ENCODE measurements at regions not wholly inside any gene's neighbourhood (a gene's known extent, or its start where the extent isn't known, plus 50 kb on each side); places are given as distances from the start of the nearest gene placed in this dataset.

GRCh38 chr15:70189826-70190695, 92.3 kb upstream of the TLE3 start:
- no peaks in the 10 kb centered on the region; the same call in 1 of the 2 replicates for H3K4me1 ChIP-seq (ENCODE audit: control insufficient read depth, insufficient read depth, low read length)
- no peak overlapping the region for H3K4me3 ChIP-seq (ENCODE audit: low read depth, low read length)
- H3K9ac ChIP-seq (ENCODE audit: low read depth, low read length): no peak overlapping the region
- H3K36me3 ChIP-seq (ENCODE audit: control insufficient read depth, insufficient read depth, low read length): no peaks in the 10 kb centered on the region
- no peaks in the 10 kb centered on the region for H3K27me3 ChIP-seq (ENCODE audit: control insufficient read depth, insufficient read depth, low read length)
- no peak overlapping the region for H3K27ac ChIP-seq (ENCODE audit: low read depth, low read length)
- H3K9me3 ChIP-seq (ENCODE audit: control insufficient read depth, insufficient read depth, low read length): no peaks in the 10 kb centered on the region

GRCh38 chr15:70188286-70188685, 90.6 kb upstream of the TLE3 start:
- Histone ChIP-seq H3K27ac (ENCODE audit: low read depth, low read length) (no peak overlapping the region), H3K27me3 (ENCODE audit: control insufficient read depth, insufficient read depth, low read length) (no peaks in the 10 kb centered on the region), H3K4me1 (ENCODE audit: control insufficient read depth, insufficient read depth, low read length) (no peaks in the 10 kb centered on the region; the same call in 1 of the 2 replicates), H3K4me3 (ENCODE audit: low read depth, low read length) (no peak overlapping the region), H3K9ac (ENCODE audit: low read depth, low read length) (no peak overlapping the region), H3K36me3 (ENCODE audit: control insufficient read depth, insufficient read depth, low read length) (no peaks in the 10 kb centered on the region), H3K9me3 (ENCODE audit: control insufficient read depth, insufficient read depth, low read length) (no peaks in the 10 kb centered on the region)

GRCh38 chr15:70187331-70187730, 89.6 kb upstream of the TLE3 start:
- no peaks in the 10 kb centered on the region for H3K36me3 ChIP-seq (ENCODE audit: control insufficient read depth, insufficient read depth, low read length)
- H3K27ac ChIP-seq (ENCODE audit: low read depth, low read length): no peak overlapping the region
- H3K27me3 ChIP-seq (ENCODE audit: control insufficient read depth, insufficient read depth, low read length): no peaks in the 10 kb centered on the region
- no peaks in the 10 kb centered on the region for H3K9me3 ChIP-seq (ENCODE audit: control insufficient read depth, insufficient read depth, low read length)
- H3K4me1 ChIP-seq (ENCODE audit: control insufficient read depth, insufficient read depth, low read length): no peaks in the 10 kb centered on the region; the same call in 1 of the 2 replicates
- no peak overlapping the region for H3K4me3 ChIP-seq (ENCODE audit: low read depth, low read length)
- H3K9ac ChIP-seq (ENCODE audit: low read depth, low read length): no peak overlapping the region

- Histone ChIP-seq H3K36me3 (ENCODE audit: control insufficient read depth, insufficient read depth, low read length) (no peaks in the 10 kb centered on the region), H3K9ac (ENCODE audit: low read depth, low read length) (no peak overlapping the region), H3K4me3 (ENCODE audit: low read depth, low read length) (no peak overlapping the region), H3K27me3 (ENCODE audit: control insufficient read depth, insufficient read depth, low read length) (no peaks in the 10 kb centered on the region), H3K27ac (ENCODE audit: low read depth, low read length) (no peak overlapping the region), H3K9me3 (ENCODE audit: control insufficient read depth, insufficient read depth, low read length) (no peaks in the 10 kb centered on the region), H3K4me1 (ENCODE audit: control insufficient read depth, insufficient read depth, low read length) (peaks cover under 1% of the 10 kb centered on the region; the same call in 1 of the 2 replicates)
Measured at GRCh38 chr15:70186152-70186551, 88.4 kb upstream of the TLE3 start.

GRCh38 chr15:70185251-70185711, 87.6 kb upstream of the TLE3 start:
- Histone ChIP-seq H3K27me3 (ENCODE audit: control insufficient read depth, insufficient read depth, low read length) (no peaks in the 10 kb centered on the region), H3K4me1 (ENCODE audit: control insufficient read depth, insufficient read depth, low read length) (peaks cover 5% of the 10 kb centered on the region; the same call in 1 of the 2 replicates), H3K27ac (ENCODE audit: low read depth, low read length) (no peak overlapping the region), H3K36me3 (ENCODE audit: control insufficient read depth, insufficient read depth, low read length) (no peaks in the 10 kb centered on the region), H3K9me3 (ENCODE audit: control insufficient read depth, insufficient read depth, low read length) (no peaks in the 10 kb centered on the region), H3K4me3 (ENCODE audit: low read depth, low read length) (no peak overlapping the region), H3K9ac (ENCODE audit: low read depth, low read length) (no peak overlapping the region)

- no peak overlapping the region for H3K9ac ChIP-seq (ENCODE audit: low read depth, low read length)
Measured at GRCh38 chr15:70182858-70183695, 85.4 kb upstream of the TLE3 start.

GRCh38 chr15:70181626-70182255, 84.0 kb upstream of the TLE3 start:
- Histone ChIP-seq H3K9ac (ENCODE audit: low read depth, low read length) (no peak overlapping the region), H3K27me3 (ENCODE audit: control insufficient read depth, insufficient read depth, low read length) (no peaks in the 10 kb centered on the region), H3K4me3 (ENCODE audit: low read depth, low read length) (no peak overlapping the region)

More at GRCh38 chr15:70182858-70183695, 85.4 kb upstream of the TLE3 start:
- no peaks in the 10 kb centered on the region for H3K36me3 ChIP-seq (ENCODE audit: control insufficient read depth, insufficient read depth, low read length)
- H3K4me3 ChIP-seq (ENCODE audit: low read depth, low read length): no peak overlapping the region
- peaks cover 5% of the 10 kb centered on the region; the same call in 1 of the 2 replicates for H3K4me1 ChIP-seq (ENCODE audit: control insufficient read depth, insufficient read depth, low read length)
- H3K27ac ChIP-seq (ENCODE audit: low read depth, low read length): no peak overlapping the region
- no peaks in the 10 kb centered on the region for H3K9me3 ChIP-seq (ENCODE audit: control insufficient read depth, insufficient read depth, low read length)
- H3K27me3 ChIP-seq (ENCODE audit: control insufficient read depth, insufficient read depth, low read length): no peaks in the 10 kb centered on the region

GRCh38 chr15:70180186-70180875, 82.6 kb upstream of the TLE3 start:
- Histone ChIP-seq H3K27me3 (ENCODE audit: control insufficient read depth, insufficient read depth, low read length) (no peaks in the 10 kb centered on the region), H3K36me3 (ENCODE audit: control insufficient read depth, insufficient read depth, low read length) (no peaks in the 10 kb centered on the region), H3K4me1 (ENCODE audit: control insufficient read depth, insufficient read depth, low read length) (peaks cover 5% of the 10 kb centered on the region; the same call in 1 of the 2 replicates), H3K9me3 (ENCODE audit: control insufficient read depth, insufficient read depth, low read length) (no peaks in the 10 kb centered on the region), H3K27ac (ENCODE audit: low read depth, low read length) (no peak overlapping the region), H3K9ac (ENCODE audit: low read depth, low read length) (no peak overlapping the region), H3K4me3 (ENCODE audit: low read depth, low read length) (no peak overlapping the region)

More at GRCh38 chr15:70181626-70182255, 84.0 kb upstream of the TLE3 start:
- peaks cover 5% of the 10 kb centered on the region; the same call in 1 of the 2 replicates for H3K4me1 ChIP-seq (ENCODE audit: control insufficient read depth, insufficient read depth, low read length)
- no peaks in the 10 kb centered on the region for H3K36me3 ChIP-seq (ENCODE audit: control insufficient read depth, insufficient read depth, low read length)
- no peak overlapping the region for H3K27ac ChIP-seq (ENCODE audit: low read depth, low read length)
- no peaks in the 10 kb centered on the region for H3K9me3 ChIP-seq (ENCODE audit: control insufficient read depth, insufficient read depth, low read length)

- Histone ChIP-seq H3K27ac (ENCODE audit: low read depth, low read length) (no peak overlapping the region), H3K9ac (ENCODE audit: low read depth, low read length) (no peak overlapping the region), H3K9me3 (ENCODE audit: control insufficient read depth, insufficient read depth, low read length) (no peaks in the 10 kb centered on the region), H3K4me3 (ENCODE audit: low read depth, low read length) (no peak overlapping the region), H3K4me1 (ENCODE audit: control insufficient read depth, insufficient read depth, low read length) (peaks cover 5% of the 10 kb centered on the region; the same call in 1 of the 2 replicates), H3K27me3 (ENCODE audit: control insufficient read depth, insufficient read depth, low read length) (no peaks in the 10 kb centered on the region), H3K36me3 (ENCODE audit: control insufficient read depth, insufficient read depth, low read length) (no peaks in the 10 kb centered on the region)
Measured at GRCh38 chr15:70179309-70179892, 81.7 kb upstream of the TLE3 start.

Measured in HUES48 (cell line).